Cardiac fibroblast (primary cell): ENCODE measurements at regions not wholly inside any gene's neighbourhood (a gene's known extent, or its start where the extent isn't known, plus 50 kb on each side); places are given as distances from the start of the nearest gene placed in this dataset.
A peak's percentile ranks its signal among the peaks of the same experiment; 100 is the strongest.

ENCODE experiments used
- DNase-seq, 2 donors: peaks; one replicate each; pipeline versions ENCODE4 v3.0.0 to v3.0.0-alpha.2; 2010; ENCODE audit warnings: low read depth in 2 of 2
- H3K4me3 ChIP-seq, 2 donors: replicated peaks in 1 of 2; 1 replicate in 1 of 2; 2 replicates in 1 of 2; pipeline ENCODE4 v1.5.1; 2011; ENCODE audit warnings: low read depth in 2 of 2, low read length in 2 of 2, mild to moderate bottlenecking in 2 of 2, moderate library complexity in 1 of 2
- TF ChIP-seq, protein P1 (sequence below): IDR thresholded peaks from one replicate; pipeline ENCODE4 v1.5.1; 2011; ENCODE audit warnings: low read depth, mild to moderate bottlenecking, low read length, inconsistent platforms

GRCh38 chr11:80900265-80900664, 1459.4 kb upstream of the TENM4 start:
- TF ChIP-seq, protein P1, sequence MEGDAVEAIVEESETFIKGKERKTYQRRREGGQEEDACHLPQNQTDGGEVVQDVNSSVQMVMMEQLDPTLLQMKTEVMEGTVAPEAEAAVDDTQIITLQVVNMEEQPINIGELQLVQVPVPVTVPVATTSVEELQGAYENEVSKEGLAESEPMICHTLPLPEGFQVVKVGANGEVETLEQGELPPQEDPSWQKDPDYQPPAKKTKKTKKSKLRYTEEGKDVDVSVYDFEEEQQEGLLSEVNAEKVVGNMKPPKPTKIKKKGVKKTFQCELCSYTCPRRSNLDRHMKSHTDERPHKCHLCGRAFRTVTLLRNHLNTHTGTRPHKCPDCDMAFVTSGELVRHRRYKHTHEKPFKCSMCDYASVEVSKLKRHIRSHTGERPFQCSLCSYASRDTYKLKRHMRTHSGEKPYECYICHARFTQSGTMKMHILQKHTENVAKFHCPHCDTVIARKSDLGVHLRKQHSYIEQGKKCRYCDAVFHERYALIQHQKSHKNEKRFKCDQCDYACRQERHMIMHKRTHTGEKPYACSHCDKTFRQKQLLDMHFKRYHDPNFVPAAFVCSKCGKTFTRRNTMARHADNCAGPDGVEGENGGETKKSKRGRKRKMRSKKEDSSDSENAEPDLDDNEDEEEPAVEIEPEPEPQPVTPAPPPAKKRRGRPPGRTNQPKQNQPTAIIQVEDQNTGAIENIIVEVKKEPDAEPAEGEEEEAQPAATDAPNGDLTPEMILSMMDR = no peak
- DNase-seq = no peak
- H3K4me3 ChIP-seq = no peak overlapping the region

DNA sequence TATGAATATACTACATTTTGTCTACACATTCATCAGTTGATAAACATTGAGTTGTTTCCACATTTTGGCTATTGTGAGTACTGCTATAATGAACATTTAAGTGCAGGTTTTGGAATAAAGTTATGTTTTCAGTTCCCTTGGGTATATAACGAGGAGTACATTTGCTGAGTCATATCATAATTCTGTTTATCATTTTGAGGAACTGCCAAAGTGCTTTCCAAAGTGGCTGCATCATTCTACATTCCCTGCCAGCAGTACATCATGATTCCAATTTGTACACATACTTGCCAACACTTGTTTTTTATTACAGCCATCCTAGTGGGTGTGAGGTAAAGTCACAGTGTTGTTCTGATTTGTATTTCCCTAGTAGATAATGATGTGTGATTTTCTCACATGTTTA, 1458.6 kb upstream of the TENM4 start:
- peak; percentile 68 to 88 for DNase-seq
- no peak overlapping the region for H3K4me3 ChIP-seq
- TF ChIP-seq, protein P1 = no peak

DNA sequence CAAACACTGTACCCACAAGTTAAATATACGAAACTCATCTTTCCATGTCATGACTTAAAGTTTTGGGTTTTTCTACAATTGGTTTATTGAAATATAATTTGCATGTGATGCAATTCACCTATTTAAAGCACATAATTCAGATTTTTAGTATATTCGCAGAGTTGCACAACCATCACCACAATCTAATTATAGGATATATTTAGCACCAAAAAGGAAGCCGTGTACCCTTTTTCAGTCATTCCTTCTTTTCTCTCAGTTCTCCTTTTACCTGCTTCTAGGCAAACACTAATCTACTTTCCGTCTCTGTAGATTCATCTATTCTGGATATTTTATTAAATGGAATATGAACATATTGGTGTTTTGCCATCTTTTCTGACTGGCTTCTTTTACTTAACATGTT, 1458.1 kb upstream of the TENM4 start:
- DNase-seq = no peak
- TF ChIP-seq, protein P1 = no peak

GRCh38 chr11:80886684-80887083, 1445.9 kb upstream of the TENM4 start:
- no peak overlapping the region for H3K4me3 ChIP-seq
- no peak for DNase-seq
- TF ChIP-seq, protein P1 = no peak

More for the DNA sequence above, 1458.1 kb upstream of the TENM4 start:
- no peak overlapping the region for H3K4me3 ChIP-seq

DNA sequence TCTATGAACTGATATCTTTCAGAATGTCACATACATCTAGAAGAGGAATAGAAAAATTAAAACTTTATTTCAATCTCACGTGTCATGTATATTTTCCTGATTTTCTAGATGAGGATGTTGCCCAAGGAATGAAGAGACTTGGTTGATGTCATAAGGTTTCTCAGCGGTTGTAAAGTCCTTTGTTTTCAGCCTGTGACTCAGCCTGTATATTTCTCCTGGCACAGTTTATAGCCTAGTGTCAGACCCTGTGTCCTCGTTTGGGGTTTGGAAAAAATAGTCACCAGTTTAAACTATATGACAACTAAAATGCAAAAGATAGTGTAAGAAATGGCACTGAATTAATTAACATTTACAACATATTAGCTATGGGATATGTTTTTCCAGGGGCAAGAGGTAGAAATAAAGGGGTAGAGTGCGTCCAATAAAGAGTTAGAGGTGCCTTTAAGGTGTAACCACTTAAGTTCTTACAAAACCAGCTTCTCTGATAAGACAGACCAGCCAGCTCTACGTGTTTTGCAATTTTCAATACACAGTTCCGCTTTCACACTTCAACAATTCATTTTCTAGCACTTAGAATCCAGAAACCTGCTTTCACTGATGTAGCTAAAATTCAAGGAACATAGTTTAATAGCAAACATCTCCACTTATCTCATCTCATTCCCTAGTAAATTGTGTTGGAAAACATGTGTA, 1432.6 kb upstream of the TENM4 start:
- DNase-seq = peak; percentile 51 to 86
- TF ChIP-seq, protein P1 = no peak
- H3K4me3 ChIP-seq = no peak overlapping the region

DNA sequence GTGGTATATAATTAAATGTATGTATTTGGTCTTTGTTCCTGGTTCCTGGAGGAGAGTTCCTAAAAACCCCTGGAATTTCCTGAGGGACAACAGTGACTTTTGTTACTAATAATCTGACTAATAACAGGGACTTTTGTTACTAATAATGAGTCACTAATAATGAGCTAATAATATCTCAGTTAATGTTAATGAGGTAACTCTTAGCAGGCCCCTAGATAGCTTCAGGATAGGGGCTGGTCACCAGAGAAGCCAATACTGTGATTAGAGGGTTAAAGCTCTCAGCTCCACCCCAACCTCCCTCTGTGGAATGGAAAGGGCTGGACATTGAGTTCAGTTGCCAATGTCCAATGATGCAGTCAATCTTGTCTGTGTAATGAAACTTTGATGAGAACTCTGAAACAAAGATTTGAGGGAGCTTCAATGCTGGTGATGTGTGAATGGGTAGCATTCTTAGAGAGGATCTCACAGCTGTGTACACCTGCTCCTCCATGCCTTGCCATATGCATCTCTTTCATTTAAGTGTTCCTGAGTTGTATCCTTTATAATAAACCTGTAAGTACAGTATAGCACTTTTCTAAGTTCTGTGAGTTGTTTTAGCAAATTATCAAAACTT, 1431.4 kb upstream of the TENM4 start:
- no peak overlapping the region for H3K4me3 ChIP-seq
- no peak for DNase-seq
- TF ChIP-seq, protein P1 = no peak
